Anterior cingulate cortex (tissue), 58 donors: ENCODE measurements at regions not wholly inside any gene's neighbourhood (a gene's known extent, or its start where the extent isn't known, plus 50 kb on each side); places are given as distances from the start of the nearest gene placed in this dataset.
"Not testable (repeated sequence)": the region's sequence is repeated elsewhere in the genome, so short reads cannot be mapped to it uniquely, and the experiment has no call there.

Experiments
- DNase-seq, 58 donors: peaks; one replicate each; lab custom pipeline; 2025; lab: John Stamatoyannopoulos, UW

- DNase-seq, result peak in 6 of 58 donors; percentile 1 to 22 (median 8)
Measured at GRCh38 chr10:16231176-16231575, 205.6 kb upstream of the PTER start.

GRCh38 chr10:16231734-16232435 lies 204.9 kb upstream of the PTER start:
- DNase-seq, result peak in 8 of 58 donors; percentile 1 to 14 (median 2)

GRCh38 chr10:16232441-16232840 lies 204.4 kb upstream of the PTER start:
- no peak for DNase-seq

GRCh38 chr10:16234916-16235315 lies 201.9 kb upstream of the PTER start:
- DNase-seq, result no peak

GRCh38 chr10:16242446-16242845 lies 194.4 kb upstream of the PTER start:
- no peak for DNase-seq

- no peak for DNase-seq
Measured at GRCh38 chr10:16242859-16243613, 193.8 kb upstream of the PTER start.

GRCh38 chr10:16250136-16250535 lies 186.7 kb upstream of the PTER start:
- not testable (repeated sequence) for DNase-seq

- no peak for DNase-seq
Measured at GRCh38 chr10:16256336-16256735, 180.5 kb upstream of the PTER start.

GRCh38 chr10:16258291-16259040 lies 178.3 kb upstream of the PTER start:
- peak in 14 of 58 donors; percentile 3 to 58 (median 22) for DNase-seq

GRCh38 chr10:16259726-16260125 lies 177.1 kb upstream of the PTER start:
- DNase-seq, result peak in 19 of 58 donors; percentile 1 to 52 (median 14)

- DNase-seq, result no peak
Measured at GRCh38 chr10:16260388-16260787, 176.4 kb upstream of the PTER start.

- DNase-seq, result peak in 1 of 58 donors; percentile 2
Measured at GRCh38 chr10:16271571-16271970, 165.2 kb upstream of the PTER start.

GRCh38 chr10:16274911-16275310 lies 161.9 kb upstream of the PTER start:
- no peak for DNase-seq

GRCh38 chr10:16280595-16280994 lies 156.2 kb upstream of the PTER start:
- peak in 21 of 58 donors; percentile 4 to 77 (median 40) for DNase-seq

- DNase-seq, result no peak
Measured at GRCh38 chr10:16292366-16292765, 144.4 kb upstream of the PTER start.

- DNase-seq, result no peak
Measured at GRCh38 chr10:16297069-16297468, 139.7 kb upstream of the PTER start.

GRCh38 chr10:16297642-16298041 lies 139.2 kb upstream of the PTER start:
- no peak for DNase-seq

- no peak for DNase-seq
Measured at GRCh38 chr10:16304311-16304710, 132.5 kb upstream of the PTER start.

GRCh38 chr10:16310440-16310839 lies 126.4 kb upstream of the PTER start:
- DNase-seq, result no peak

GRCh38 chr10:16314259-16314658 lies 122.6 kb upstream of the PTER start:
- no peak for DNase-seq

- DNase-seq, result no peak
Measured at GRCh38 chr10:16316733-16317390, 119.9 kb upstream of the PTER start.
